ENCODE measurements at regions not wholly inside any gene's neighbourhood (a gene's known extent, or its start where the extent isn't known, plus 50 kb on each side); places are given as distances from the start of the nearest gene placed in this dataset.

GRCh38 chr14:106163316-106163715, 636.9 kb downstream of the TMEM121 start:
- no peak for TF ChIP-seq EZH2 (IDR thresholded peaks at IDR 0.05; ENCODE audit: borderline replicate concordance, low read depth, low read length, poor library complexity, severe bottlenecking)
- TF ChIP-seq CTCF (conservative IDR thresholded peaks at IDR 0.05; ENCODE audit: low read depth, low read length) = no peak
